Adrenal gland (tissue), 5 donors: ENCODE measurements at regions not wholly inside any gene's neighbourhood (a gene's known extent, or its start where the extent isn't known, plus 50 kb on each side); places are given as distances from the start of the nearest gene placed in this dataset.

Source experiments
- POLR2A ChIP-seq, 2 donors: fragments of 450-650 bp; IDR thresholded peaks; one replicate each; pipeline ENCODE4 v1.6.1; 2017; ENCODE audit warnings: antibody characterized with exemption in 2 of 2, mild to moderate bottlenecking in 2 of 2, moderate library complexity in 1 of 2
- TF ChIP-seq, protein P1 (sequence below), 6 experiments: fragments of 450-650 bp in 4 of 6; fragments of 200-600 bp in 2 of 6; sonication (generic) in 1 of 6; IDR thresholded peaks; 1 replicate in 5 of 6; 2 replicates in 1 of 6; pipeline versions ENCODE4 v1.5.1 to v1.8.0; 2016 to 2021; ENCODE audit warnings: antibody characterized with exemption in 6 of 6, mild to moderate bottlenecking in 2 of 6, moderate library complexity in 1 of 6
- donor health status: DM: no; HTN: no; CAD: no.

DNA sequence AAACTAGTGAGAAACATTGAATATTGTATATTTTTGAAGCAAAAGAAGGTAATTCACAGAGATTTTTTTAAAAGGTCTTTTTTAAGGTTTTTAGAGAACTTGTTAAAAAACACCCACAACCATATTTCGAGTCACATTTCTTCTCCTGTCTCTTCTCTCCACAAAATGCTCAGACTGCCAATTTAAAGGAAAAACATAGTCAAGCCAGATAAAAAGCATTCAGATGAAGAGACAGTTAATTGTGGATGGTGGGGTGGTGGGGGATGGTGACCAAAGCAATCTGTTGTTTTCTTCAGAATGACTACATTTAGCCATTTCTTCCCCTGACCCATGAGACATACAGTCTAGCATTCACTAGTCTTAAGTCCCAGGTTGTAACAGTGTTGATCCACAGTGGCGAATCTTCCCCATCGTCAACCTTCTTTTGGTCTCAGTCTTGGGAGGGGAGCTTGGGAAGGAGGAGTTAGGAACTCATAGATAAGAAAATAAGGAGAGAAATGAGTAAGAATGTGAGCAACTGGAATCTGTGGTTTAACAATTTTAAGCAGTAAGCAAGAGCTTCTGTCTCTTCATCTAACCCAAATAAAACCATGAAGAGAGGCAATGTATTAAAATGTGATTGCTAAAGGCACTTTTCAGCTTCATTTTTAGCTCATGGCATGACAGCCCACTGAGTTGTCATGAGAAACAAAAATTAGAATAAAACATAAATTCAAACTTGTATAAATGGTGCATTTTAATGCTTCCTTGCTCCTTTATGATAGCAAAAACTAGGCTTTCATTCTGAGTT lies 413.7 kb upstream of the FSHR start:
- TF ChIP-seq, protein P1, sequence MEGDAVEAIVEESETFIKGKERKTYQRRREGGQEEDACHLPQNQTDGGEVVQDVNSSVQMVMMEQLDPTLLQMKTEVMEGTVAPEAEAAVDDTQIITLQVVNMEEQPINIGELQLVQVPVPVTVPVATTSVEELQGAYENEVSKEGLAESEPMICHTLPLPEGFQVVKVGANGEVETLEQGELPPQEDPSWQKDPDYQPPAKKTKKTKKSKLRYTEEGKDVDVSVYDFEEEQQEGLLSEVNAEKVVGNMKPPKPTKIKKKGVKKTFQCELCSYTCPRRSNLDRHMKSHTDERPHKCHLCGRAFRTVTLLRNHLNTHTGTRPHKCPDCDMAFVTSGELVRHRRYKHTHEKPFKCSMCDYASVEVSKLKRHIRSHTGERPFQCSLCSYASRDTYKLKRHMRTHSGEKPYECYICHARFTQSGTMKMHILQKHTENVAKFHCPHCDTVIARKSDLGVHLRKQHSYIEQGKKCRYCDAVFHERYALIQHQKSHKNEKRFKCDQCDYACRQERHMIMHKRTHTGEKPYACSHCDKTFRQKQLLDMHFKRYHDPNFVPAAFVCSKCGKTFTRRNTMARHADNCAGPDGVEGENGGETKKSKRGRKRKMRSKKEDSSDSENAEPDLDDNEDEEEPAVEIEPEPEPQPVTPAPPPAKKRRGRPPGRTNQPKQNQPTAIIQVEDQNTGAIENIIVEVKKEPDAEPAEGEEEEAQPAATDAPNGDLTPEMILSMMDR (IDR thresholded peaks at IDR 0.05): no peak
- TF ChIP-seq POLR2A (IDR thresholded peaks at IDR 0.05): no peak
